ENCODE measurements at regions not wholly inside any gene's neighbourhood (a gene's known extent, or its start where the extent isn't known, plus 50 kb on each side); places are given as distances from the start of the nearest gene placed in this dataset.

DNA sequence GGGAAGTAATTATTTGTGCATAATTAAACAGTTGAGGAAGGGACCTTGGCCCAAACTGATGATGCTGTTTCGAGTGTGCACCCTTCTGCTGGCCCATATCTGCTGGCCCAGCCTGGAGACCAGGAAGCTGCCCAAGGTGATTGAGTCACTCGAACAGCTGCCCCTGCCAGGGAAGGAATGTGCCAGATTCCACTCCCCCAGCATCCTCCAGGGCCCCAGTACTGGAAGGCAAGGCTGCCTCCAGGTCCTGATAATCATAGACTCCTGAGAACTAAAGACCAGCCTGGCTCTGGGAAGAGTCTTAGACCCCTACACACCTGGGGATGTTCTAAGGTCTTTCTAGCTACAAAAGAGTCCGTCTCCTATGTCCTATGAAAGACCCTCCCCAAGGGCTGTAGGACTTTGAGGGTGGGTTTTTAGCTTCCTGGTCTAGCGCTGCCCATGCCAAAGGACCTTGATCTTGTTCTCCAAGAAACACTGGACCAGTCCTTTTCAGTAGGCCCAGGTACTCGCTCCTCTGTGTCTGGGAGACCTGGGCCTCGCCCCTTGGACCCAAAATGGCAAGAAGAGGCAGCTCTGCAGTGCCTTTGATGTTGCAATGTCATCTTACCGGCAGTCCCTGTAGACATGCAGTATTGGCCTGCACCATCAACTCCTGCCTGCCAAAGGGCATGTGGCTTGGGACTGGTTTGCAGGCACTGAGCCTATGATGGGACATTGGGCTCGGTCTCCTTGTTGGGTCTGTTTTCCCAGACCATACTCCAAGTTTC lies 103.2 kb upstream of the GPR26 start:
- no peak for DNase-seq

GRCh38 chr10:123563581-123563855 lies 102.6 kb upstream of the GPR26 start:
- DNase-seq: no peak

DNA sequence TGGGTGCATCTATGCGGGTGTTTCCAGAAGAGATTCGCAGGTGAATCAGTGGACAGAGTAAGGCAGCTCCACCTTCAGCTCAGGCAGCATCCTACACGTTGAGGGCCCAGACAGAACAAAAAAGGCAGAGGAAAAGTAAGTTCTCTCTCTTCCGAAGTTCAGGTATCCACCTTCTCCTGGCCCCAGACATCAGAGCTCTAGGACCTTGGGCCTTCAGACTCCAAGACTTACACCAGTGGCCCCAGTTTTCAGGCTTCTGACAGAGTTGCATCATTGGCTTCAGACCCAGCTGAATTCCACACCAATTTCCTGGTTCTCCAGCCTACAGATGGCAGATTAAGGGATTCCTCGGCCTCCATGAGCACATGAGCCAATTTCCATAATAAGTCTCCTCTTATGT lies 102.2 kb upstream of the GPR26 start:
- DNase-seq: no peak

- DNase-seq: no peak
Observed at GRCh38 chr10:123564631-123565030, 101.5 kb upstream of the GPR26 start.

- DNase-seq: no peak
Observed at GRCh38 chr10:123565691-123566660, 100.2 kb upstream of the GPR26 start.

GRCh38 chr10:123567984-123568739 lies 98.0 kb upstream of the GPR26 start:
- DNase-seq: no peak

- no peak for DNase-seq
Observed at GRCh38 chr10:123568751-123569150, 97.4 kb upstream of the GPR26 start.

- DNase-seq: no peak
Observed at GRCh38 chr10:123569436-123570035, 96.6 kb upstream of the GPR26 start.

DNA sequence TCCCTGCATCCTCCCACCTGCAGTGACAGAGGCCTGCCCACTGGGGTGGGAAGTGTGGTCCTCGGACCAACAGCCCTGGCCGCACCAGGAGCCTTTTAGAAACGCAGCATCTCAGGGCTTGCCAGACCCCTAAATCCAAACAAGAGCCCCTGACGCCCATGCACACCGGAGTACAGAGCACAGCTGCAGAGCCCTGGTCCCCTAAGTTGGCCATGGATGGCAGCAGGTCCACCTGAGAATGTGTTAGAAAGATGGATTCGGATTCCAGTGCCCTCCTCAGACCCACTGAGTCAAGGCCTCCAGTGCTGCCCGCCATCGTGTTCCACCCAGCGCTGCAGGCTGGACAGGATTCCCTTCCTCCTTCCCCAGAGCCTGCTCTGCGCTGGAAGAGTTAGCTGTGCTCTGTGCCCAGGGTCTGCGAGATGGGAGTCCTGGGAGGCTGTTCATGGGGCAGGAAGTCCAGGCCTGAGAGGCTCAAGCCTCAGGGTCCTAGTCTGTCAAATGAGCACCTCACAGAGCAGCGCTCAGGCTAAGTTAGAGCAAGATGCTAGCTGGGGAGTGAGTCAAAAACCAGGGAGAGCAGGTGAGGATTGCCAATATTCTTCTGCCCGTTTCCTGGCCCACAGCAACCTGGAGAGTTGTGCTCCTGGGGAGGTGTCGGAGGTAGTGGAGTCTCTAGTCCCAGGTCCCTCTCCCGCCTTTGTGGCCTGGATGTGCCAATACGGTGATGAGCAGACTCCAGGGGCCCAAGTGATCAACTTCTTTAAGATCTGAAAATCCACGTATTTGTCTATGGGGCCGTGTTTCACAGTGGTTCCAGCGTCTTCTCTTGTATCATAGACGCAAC lies 95.9 kb upstream of the GPR26 start:
- no peak for DNase-seq

- no peak for DNase-seq
Observed at GRCh38 chr10:123570898-123571515, 95.1 kb upstream of the GPR26 start.

- no peak for DNase-seq
Observed at GRCh38 chr10:123571978-123572377, 94.2 kb upstream of the GPR26 start.

- peak; percentile 63 for DNase-seq
Observed at GRCh38 chr10:123573236-123574108, 92.7 kb upstream of the GPR26 start.

GRCh38 chr10:123574109-123574698 lies 92.0 kb upstream of the GPR26 start:
- no peak for DNase-seq

- DNase-seq: no peak
Observed at GRCh38 chr10:123575105-123575504, 91.0 kb upstream of the GPR26 start.

DNA sequence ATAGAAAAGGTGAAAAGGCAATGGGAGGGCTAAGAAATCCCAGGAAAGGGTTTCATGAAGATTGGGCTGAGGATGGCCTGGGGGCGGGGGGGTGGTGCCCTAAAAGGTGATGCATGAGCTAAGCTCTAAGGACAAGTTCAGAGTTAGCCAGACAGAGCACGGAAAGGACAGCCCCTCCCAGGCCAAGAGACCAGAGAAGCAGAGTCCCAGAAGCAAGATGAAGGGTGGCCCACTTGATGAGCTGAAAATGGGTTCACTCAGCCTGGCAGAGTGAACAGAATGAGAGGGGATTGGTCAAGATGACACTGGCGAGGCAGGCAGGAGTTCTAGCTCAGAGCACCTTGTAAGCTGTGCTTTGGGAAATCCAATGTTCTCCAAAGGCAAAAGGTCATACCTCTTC lies 89.4 kb upstream of the GPR26 start:
- DNase-seq: no peak

GRCh38 chr10:123577921-123578461 lies 88.2 kb upstream of the GPR26 start:
- no peak for DNase-seq

DNA sequence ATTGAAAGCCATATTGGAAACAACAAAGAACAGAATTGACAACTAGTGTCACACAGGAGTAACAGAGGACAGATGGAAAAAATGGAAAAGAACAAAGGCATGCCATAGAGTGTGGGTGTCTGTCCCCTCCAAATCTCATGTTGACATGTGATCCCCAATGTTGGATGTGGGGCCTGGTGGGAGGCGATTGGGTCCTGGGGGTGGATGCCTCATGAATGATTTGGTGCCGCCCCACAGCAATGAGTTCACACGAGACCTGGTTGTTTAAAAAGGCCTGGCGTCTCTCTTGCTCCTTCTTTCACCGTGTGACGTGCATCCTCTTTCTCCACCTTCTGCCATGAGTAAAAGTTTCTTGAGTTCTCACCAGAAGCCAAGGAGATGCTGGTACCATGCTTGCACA lies 87.4 kb upstream of the GPR26 start:
- no peak for DNase-seq

DNA sequence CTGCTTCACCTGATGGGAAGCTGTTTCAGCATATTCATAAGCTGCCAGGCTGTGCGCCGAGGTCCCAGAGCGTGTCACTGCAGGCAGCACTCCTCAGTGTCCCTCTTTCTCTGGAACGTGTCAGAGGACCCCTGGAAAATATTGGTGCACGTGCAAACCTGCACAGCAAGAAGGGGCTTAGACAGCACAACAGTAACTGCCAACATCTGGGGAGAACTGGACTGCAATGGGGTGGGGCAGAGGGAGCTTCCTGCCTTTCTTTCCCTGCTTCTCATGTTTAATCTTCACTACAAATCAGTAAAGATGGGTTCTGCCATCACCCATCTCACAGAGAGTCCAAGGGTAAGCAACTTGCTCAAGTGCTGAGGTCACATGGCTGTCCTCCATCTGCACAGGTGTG lies 86.5 kb upstream of the GPR26 start:
- DNase-seq: no peak

GRCh38 chr10:123580426-123580825 lies 85.7 kb upstream of the GPR26 start:
- DNase-seq: no peak

- DNase-seq: no peak
Observed at GRCh38 chr10:123581656-123582055, 84.5 kb upstream of the GPR26 start.
